H9 (cell line): ENCODE measurements at regions not wholly inside any gene's neighbourhood (a gene's known extent, or its start where the extent isn't known, plus 50 kb on each side); places are given as distances from the start of the nearest gene placed in this dataset.

Source experiments
- DNase-seq: peaks from one replicate; pipeline ENCODE4 v3.0.0-alpha.2; 2017
- H2AFZ ChIP-seq: one replicate; pipeline ENCODE4 v1.6.1; 2013; ENCODE audit warnings: mild to moderate bottlenecking, low read length, control low read depth, moderate library complexity
- H2AK5ac ChIP-seq: 2 replicates; pipeline ENCODE4 v1.6.1; 2013; ENCODE audit warnings: low read length, control low read depth, mixed read lengths; ENCODE audit not compliant: insufficient read length
- H2BK120ac ChIP-seq: one replicate; pipeline ENCODE4 v1.6.1; 2013; ENCODE audit warnings: low read depth, mild to moderate bottlenecking, low read length, control low read depth, inconsistent platforms; ENCODE audit not compliant: poor library complexity, severe bottlenecking
- H2BK12ac ChIP-seq: 2 replicates; pipeline ENCODE4 v1.6.1; 2013; ENCODE audit warnings: low read length, control low read depth, mixed read lengths, low read depth; ENCODE audit not compliant: insufficient read length
- H2BK15ac ChIP-seq: 2 replicates; pipeline ENCODE4 v1.6.1; 2013; ENCODE audit warnings: low read depth, low read length, control low read depth
- H2BK20ac ChIP-seq: one replicate; pipeline ENCODE4 v1.6.1; 2013; ENCODE audit warnings: low read depth, mild to moderate bottlenecking, low read length, control low read depth, inconsistent platforms; ENCODE audit not compliant: poor library complexity, severe bottlenecking
- H2BK5ac ChIP-seq: 2 replicates; pipeline ENCODE4 v1.6.1; 2013; ENCODE audit warnings: low read length, control low read depth, mixed read lengths; ENCODE audit not compliant: insufficient read length
- H3K14ac ChIP-seq: 2 replicates; pipeline ENCODE4 v1.6.1; 2013; ENCODE audit warnings: low read length, control low read depth; ENCODE audit not compliant: insufficient read depth
- H3K18ac ChIP-seq: 2 replicates; pipeline ENCODE4 v1.6.1; 2013; ENCODE audit warnings: low read depth, mild to moderate bottlenecking, mixed read lengths, low read length, control low read depth; ENCODE audit not compliant: insufficient read length
- H3K23ac ChIP-seq: 2 replicates; pipeline ENCODE4 v1.6.1; 2013; ENCODE audit warnings: low read length, control low read depth, mixed read lengths, low read depth; ENCODE audit not compliant: insufficient read length
- H3K23me2 ChIP-seq: 2 replicates; pipeline ENCODE4 v1.6.1; 2013; ENCODE audit warnings: low read depth, mild to moderate bottlenecking, mixed read lengths, low read length, control low read depth; ENCODE audit not compliant: insufficient read length, poor library complexity, severe bottlenecking
- H3K27ac ChIP-seq: 2 replicates; pipeline ENCODE4 v1.5.1; 2013; ENCODE audit warnings: low read length, control low read depth, mixed read lengths, low read depth; ENCODE audit not compliant: insufficient read length
- H3K27me3 ChIP-seq: 2 replicates; pipeline ENCODE4 v1.6.1; 2013; ENCODE audit warnings: low read length, control low read depth, inconsistent platforms; ENCODE audit not compliant: insufficient read depth
- H3K4ac ChIP-seq: 2 replicates; pipeline ENCODE4 v1.6.1; 2013; ENCODE audit warnings: low read depth, mild to moderate bottlenecking, control low read depth, inconsistent platforms, low read length, moderate library complexity
- H3K4me1 ChIP-seq: 2 replicates; pipeline ENCODE4 v1.6.1; 2013; ENCODE audit warnings: low read length, control low read depth, inconsistent platforms; ENCODE audit not compliant: insufficient read depth
- H3K4me2 ChIP-seq: 2 replicates; pipeline ENCODE4 v1.6.1; 2013; ENCODE audit warnings: low read length, control low read depth, mixed read lengths; ENCODE audit not compliant: insufficient read length, insufficient read depth
- H3K56ac ChIP-seq: 2 replicates; pipeline ENCODE4 v1.6.1; 2013; ENCODE audit warnings: low read depth, mild to moderate bottlenecking, mixed read lengths, low read length, control low read depth; ENCODE audit not compliant: insufficient read length
- H3K79me1 ChIP-seq: 2 replicates; pipeline ENCODE4 v1.6.1; 2013; ENCODE audit warnings: low read depth, mild to moderate bottlenecking, moderate library complexity, low read length, control low read depth, inconsistent platforms; ENCODE audit not compliant: insufficient read depth, poor library complexity, severe bottlenecking
- H3K79me2 ChIP-seq: 2 replicates; pipeline ENCODE4 v1.6.1; 2013; ENCODE audit warnings: low read length, control low read depth, inconsistent platforms; ENCODE audit not compliant: insufficient read depth
- H3K9ac ChIP-seq: 2 replicates; pipeline ENCODE4 v1.6.1; 2013; ENCODE audit warnings: low read length, control low read depth, mixed read lengths; ENCODE audit not compliant: insufficient read length; ENCODE audit errors: extremely low read depth
- H3K9me3 ChIP-seq: one replicate; pipeline ENCODE4 v1.6.1; 2013; ENCODE audit warnings: low read depth, low read length, inconsistent platforms; ENCODE audit not compliant: control insufficient read depth
- H3T11ph ChIP-seq: one replicate; pipeline ENCODE4 v1.6.1; 2013; ENCODE audit warnings: mild to moderate bottlenecking, low read length, control low read depth, inconsistent platforms
- H4K20me1 ChIP-seq: one replicate; pipeline ENCODE4 v1.6.1; 2013; ENCODE audit not compliant: control insufficient read depth, insufficient read length, insufficient read depth
- H4K5ac ChIP-seq: 2 replicates; pipeline ENCODE4 v1.6.1; 2013; ENCODE audit warnings: low read depth, mild to moderate bottlenecking, mixed read lengths, low read length, control low read depth; ENCODE audit not compliant: insufficient read length
- H4K8ac ChIP-seq: replicated peaks from 2 replicates; pipeline ENCODE4 v1.6.1; 2013; ENCODE audit warnings: low read length, control low read depth, mixed read lengths, low read depth; ENCODE audit not compliant: insufficient read length
- H4K91ac ChIP-seq: 2 replicates; pipeline ENCODE4 v1.6.1; 2013; ENCODE audit warnings: low read depth, mild to moderate bottlenecking, moderate library complexity, mixed read lengths, low read length, control low read depth; ENCODE audit not compliant: insufficient read length
- H3K27ac Mint-ChIP-seq, 3 experiments: 2 replicates in 2 of 3; 3 replicates in 1 of 3; pipeline ENCODE4 v1.8.0; 2020 to 2021; ENCODE audit warnings: mixed read lengths in 3 of 3, mild to moderate bottlenecking in 1 of 3, moderate library complexity in 1 of 3
- H3K27me3 Mint-ChIP-seq: 2 replicates; pipeline ENCODE4 v1.8.0; 2021; ENCODE audit warnings: low read depth, mild to moderate bottlenecking, moderate library complexity, mixed read lengths
- H3K36me3 Mint-ChIP-seq, 3 experiments: 2 replicates in 2 of 3; 3 replicates in 1 of 3; pipeline ENCODE4 v1.8.0; 2020 to 2021; ENCODE audit warnings: low read depth in 3 of 3, mixed read lengths in 3 of 3; ENCODE audit not compliant: insufficient read depth in 1 of 3
- H3K4me1 Mint-ChIP-seq, 2 experiments: 2 replicates each; pipeline ENCODE4 v1.8.0; 2020; ENCODE audit warnings: mixed read lengths in 2 of 2
- H3K4me3 Mint-ChIP-seq, 2 experiments: 2 replicates in 1 of 2; 3 replicates in 1 of 2; pipeline ENCODE4 v1.8.0; 2020 to 2021; ENCODE audit warnings: mild to moderate bottlenecking in 2 of 2, mixed read lengths in 2 of 2, moderate library complexity in 1 of 2
- H3K9me3 Mint-ChIP-seq, 2 experiments: 2 replicates in 1 of 2; 3 replicates in 1 of 2; pipeline ENCODE4 v1.8.0; 2020; ENCODE audit warnings: mild to moderate bottlenecking in 2 of 2, mixed read lengths in 2 of 2, moderate library complexity in 1 of 2
- WGBS: extraction: QIAGEN DNeasy Blood & Tissue Kit; methylation state at CpG from one replicate; pipeline ENCODE4 v1.1.7; 2013; ENCODE audit warnings: missing lambda C conversion rate, low lambda C conversion rate, mixed read lengths; ENCODE audit not compliant: insufficient read length; ENCODE audit errors: extremely low coverage; 5-methylcytosine and 5-hydroxymethylcytosine counted together
- TF ChIP-seq, protein P1 (sequence below): fragments of 200-600 bp; sonication (generic); conservative IDR thresholded peaks from 3 replicates; pipeline ENCODE4 v1.8.0; 2021; ENCODE audit warnings: antibody characterized with exemption, mild to moderate bottlenecking

DNA sequence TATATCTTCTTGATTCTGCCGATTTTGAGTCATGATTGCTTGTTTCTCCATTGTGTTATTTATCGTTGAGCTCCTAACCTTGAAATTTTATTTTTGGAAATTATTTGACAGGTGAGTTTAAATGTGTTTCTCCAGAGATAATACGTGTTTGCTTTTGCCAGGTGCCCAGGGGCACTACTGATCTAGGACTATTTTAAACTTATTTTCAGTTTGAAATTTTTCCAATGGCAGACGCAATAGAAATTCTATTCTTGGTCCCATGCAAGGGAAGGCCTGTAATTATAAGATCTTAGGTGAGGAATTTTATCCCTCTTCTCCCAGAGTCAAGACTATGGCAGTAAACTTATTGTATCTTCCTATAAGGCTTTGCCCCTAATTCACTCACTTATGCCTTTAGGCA is 252.8 kb downstream of the AEBP2 start:
- peak overlapping the region in 1 of 3 experiments; percentile 41; a peak in 1 of 7 replicates for H3K27ac Mint-ChIP-seq
- no peak overlapping the region for H3K18ac ChIP-seq
- no peaks in the 10 kb centered on the region for H3K23me2 ChIP-seq
- H2BK12ac ChIP-seq: no peak overlapping the region
- no peak overlapping the region for H3K9ac ChIP-seq
- no peaks in the 10 kb centered on the region for H3K4me1 Mint-ChIP-seq
- no peak overlapping the region for H2AFZ ChIP-seq
- H3T11ph ChIP-seq: no peak overlapping the region
- no peaks in the 10 kb centered on the region for H3K36me3 Mint-ChIP-seq
- H3K14ac ChIP-seq: no peak overlapping the region
- no peak overlapping the region for H3K23ac ChIP-seq
- H3K79me1 ChIP-seq: no peaks in the 10 kb centered on the region
- no peaks in the 10 kb centered on the region for H3K27me3 ChIP-seq
- H3K27me3 Mint-ChIP-seq: no peaks in the 10 kb centered on the region
- no peaks in the 10 kb centered on the region for H3K4me1 ChIP-seq
- H4K5ac ChIP-seq: no peak overlapping the region
- DNase-seq: no peak
- no peaks in the 10 kb centered on the region for H3K9me3 Mint-ChIP-seq
- WGBS: no CpG with 5 or more reads among the region's 4 CpGs
- no peak overlapping the region for H3K27ac ChIP-seq
- no peak overlapping the region for H4K91ac ChIP-seq
- no peak overlapping the region for H3K56ac ChIP-seq
- TF ChIP-seq, protein P1, sequence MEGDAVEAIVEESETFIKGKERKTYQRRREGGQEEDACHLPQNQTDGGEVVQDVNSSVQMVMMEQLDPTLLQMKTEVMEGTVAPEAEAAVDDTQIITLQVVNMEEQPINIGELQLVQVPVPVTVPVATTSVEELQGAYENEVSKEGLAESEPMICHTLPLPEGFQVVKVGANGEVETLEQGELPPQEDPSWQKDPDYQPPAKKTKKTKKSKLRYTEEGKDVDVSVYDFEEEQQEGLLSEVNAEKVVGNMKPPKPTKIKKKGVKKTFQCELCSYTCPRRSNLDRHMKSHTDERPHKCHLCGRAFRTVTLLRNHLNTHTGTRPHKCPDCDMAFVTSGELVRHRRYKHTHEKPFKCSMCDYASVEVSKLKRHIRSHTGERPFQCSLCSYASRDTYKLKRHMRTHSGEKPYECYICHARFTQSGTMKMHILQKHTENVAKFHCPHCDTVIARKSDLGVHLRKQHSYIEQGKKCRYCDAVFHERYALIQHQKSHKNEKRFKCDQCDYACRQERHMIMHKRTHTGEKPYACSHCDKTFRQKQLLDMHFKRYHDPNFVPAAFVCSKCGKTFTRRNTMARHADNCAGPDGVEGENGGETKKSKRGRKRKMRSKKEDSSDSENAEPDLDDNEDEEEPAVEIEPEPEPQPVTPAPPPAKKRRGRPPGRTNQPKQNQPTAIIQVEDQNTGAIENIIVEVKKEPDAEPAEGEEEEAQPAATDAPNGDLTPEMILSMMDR: no peak
- H3K4me2 ChIP-seq: no peak overlapping the region
- H2BK15ac ChIP-seq: no peak overlapping the region
- no peak overlapping the region for H2BK20ac ChIP-seq
- H3K4me3 Mint-ChIP-seq: no peak overlapping the region
- no peak overlapping the region for H2AK5ac ChIP-seq
- no peaks in the 10 kb centered on the region for H3K79me2 ChIP-seq
- H3K4ac ChIP-seq: no peak overlapping the region
- no peak overlapping the region for H4K8ac ChIP-seq
- H2BK120ac ChIP-seq: no peak overlapping the region
- no peak overlapping the region for H2BK5ac ChIP-seq
- no peaks in the 10 kb centered on the region for H4K20me1 ChIP-seq
- no peaks in the 10 kb centered on the region for H3K9me3 ChIP-seq
